ENCODE measurements at regions not wholly inside any gene's neighbourhood (a gene's known extent, or its start where the extent isn't known, plus 50 kb on each side); places are given as distances from the start of the nearest gene placed in this dataset.

DNA sequence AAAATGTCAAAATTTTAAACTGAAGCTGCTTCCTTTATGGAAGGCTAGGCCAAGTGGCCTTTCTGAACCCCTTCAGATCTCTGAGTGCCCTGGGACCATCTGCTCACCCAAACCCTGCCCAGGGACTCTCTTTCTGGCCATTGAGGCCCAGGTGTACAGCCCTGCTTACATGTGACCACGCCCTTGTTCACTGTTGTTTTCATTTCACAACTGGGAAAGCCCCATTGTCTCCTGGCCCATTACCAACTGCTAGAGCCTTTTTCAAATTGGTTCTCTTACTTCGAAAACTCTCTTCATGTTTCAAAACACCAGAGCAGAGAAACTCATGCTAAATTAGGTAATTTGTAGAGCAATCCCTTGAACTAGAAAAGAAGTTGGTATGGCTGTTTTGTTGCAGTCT, 219.5 kb upstream of the TANK start:
- Histone ChIP-seq H3K4me3 (ENCODE audit: low read depth, low read length, poor library complexity, severe bottlenecking) (no peak overlapping the region), H3K36me3 (ENCODE audit: insufficient read depth, low read length, poor library complexity, severe bottlenecking) (no peaks in the 10 kb centered on the region), H3K27me3 (replicated peaks; ENCODE audit: insufficient read depth, low read depth, low read length, poor library complexity) (no peaks in the 10 kb centered on the region), H3K4me1 (ENCODE audit: insufficient read depth, low read length, poor library complexity, severe bottlenecking) (no peaks in the 10 kb centered on the region), H3K27ac (ENCODE audit: low read depth, low read length, poor library complexity, severe bottlenecking) (no peak overlapping the region), H3K9me3 (ENCODE audit: low read depth, low read length, poor library complexity, severe bottlenecking) (no peaks in the 10 kb centered on the region)
- ChIA-PET CTCF (no interaction called here), POLR2A (ENCODE audit: low non-redundant PET) (no interaction called here)
- BruUV-seq (replicated peaks) = no TSS peak
- intact Hi-C loops (cut with micrococcal nuclease; ENCODE audit: unreplicated experiment) = no loop called here
- TF ChIP-seq, protein P1, sequence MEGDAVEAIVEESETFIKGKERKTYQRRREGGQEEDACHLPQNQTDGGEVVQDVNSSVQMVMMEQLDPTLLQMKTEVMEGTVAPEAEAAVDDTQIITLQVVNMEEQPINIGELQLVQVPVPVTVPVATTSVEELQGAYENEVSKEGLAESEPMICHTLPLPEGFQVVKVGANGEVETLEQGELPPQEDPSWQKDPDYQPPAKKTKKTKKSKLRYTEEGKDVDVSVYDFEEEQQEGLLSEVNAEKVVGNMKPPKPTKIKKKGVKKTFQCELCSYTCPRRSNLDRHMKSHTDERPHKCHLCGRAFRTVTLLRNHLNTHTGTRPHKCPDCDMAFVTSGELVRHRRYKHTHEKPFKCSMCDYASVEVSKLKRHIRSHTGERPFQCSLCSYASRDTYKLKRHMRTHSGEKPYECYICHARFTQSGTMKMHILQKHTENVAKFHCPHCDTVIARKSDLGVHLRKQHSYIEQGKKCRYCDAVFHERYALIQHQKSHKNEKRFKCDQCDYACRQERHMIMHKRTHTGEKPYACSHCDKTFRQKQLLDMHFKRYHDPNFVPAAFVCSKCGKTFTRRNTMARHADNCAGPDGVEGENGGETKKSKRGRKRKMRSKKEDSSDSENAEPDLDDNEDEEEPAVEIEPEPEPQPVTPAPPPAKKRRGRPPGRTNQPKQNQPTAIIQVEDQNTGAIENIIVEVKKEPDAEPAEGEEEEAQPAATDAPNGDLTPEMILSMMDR (conservative IDR thresholded peaks at IDR 0.05; ENCODE audit: low read depth, low read length) = no peak
- no peak for TF ChIP-seq EZH2 (IDR thresholded peaks at IDR 0.05; ENCODE audit: borderline replicate concordance, low read depth, low read length, poor library complexity, severe bottlenecking)
- no peak for DNase-seq (ENCODE audit: low spot score)

DNA sequence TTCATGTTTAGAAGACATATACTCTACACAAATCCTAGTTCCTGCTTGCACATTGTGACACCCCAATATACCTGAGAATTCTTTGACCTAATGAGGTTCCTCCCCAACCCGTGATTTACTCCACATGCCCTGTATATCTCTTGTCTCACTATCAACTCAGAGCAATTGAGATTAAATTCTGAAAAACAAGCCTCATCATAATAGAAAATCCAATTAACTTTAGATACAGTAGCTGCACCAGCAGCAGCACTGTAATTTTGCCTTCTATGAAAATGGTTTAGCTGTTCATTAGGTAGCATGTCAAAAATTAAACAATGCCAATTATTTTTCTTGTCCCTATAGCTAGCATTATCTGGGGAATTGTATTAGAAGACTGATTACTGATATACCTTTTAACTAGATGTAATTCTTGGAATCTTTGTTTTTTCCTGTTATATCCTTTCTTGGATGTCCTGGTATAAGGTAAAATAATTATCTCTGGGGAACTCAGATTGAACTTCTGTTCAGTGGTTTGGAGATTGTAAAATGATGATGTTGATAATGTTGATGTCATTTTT, 218.9 kb upstream of the TANK start:
- Histone ChIP-seq H3K4me3 (ENCODE audit: low read depth, low read length, poor library complexity, severe bottlenecking) (no peak overlapping the region), H3K27me3 (replicated peaks; ENCODE audit: insufficient read depth, low read depth, low read length, poor library complexity) (no peaks in the 10 kb centered on the region), H3K27ac (ENCODE audit: low read depth, low read length, poor library complexity, severe bottlenecking) (no peak overlapping the region), H3K4me1 (ENCODE audit: insufficient read depth, low read length, poor library complexity, severe bottlenecking) (no peaks in the 10 kb centered on the region), H3K36me3 (ENCODE audit: insufficient read depth, low read length, poor library complexity, severe bottlenecking) (no peaks in the 10 kb centered on the region), H3K9me3 (ENCODE audit: low read depth, low read length, poor library complexity, severe bottlenecking) (no peaks in the 10 kb centered on the region)
- no TSS peak for BruUV-seq (replicated peaks)
- ChIA-PET CTCF (no interaction called here), POLR2A (ENCODE audit: low non-redundant PET) (no interaction called here)
- intact Hi-C loops (cut with micrococcal nuclease; ENCODE audit: unreplicated experiment) = no loop called here
- no peak for TF ChIP-seq EZH2 (IDR thresholded peaks at IDR 0.05; ENCODE audit: borderline replicate concordance, low read depth, low read length, poor library complexity, severe bottlenecking)
- TF ChIP-seq, protein P1 (conservative IDR thresholded peaks at IDR 0.05; ENCODE audit: low read depth, low read length) = no peak
- no peak for DNase-seq (ENCODE audit: low spot score)

DNA sequence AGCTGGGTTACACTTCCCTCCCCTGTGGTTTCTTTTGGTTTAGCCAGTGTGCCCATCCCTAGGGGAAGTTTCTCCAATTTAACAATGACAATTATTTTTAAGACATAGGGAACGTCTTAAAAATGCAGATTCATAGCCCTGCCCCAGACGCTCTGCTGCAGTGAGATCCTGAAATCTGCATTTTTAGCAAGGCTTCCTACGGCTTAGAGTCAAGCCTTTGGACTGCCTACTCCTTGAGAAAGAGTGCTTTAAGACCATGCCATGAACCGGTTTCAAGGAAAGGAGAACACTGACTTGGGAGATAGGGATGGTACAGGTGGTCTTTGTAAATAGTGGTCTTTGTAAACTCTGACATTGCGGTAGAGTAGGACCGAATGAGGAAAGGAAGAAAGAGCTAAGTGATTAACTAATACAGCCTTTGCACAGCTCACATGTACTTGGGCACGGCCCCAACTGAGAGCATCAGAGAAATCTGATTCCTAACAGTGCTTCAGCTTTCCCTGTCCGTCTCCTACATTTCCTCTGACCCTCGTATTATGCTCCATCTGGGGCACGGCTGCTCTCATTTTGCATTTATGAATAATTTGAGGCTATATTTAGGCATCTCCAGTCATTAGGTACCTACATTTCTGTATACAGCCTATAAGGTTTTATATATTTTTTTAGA, 217.6 kb upstream of the TANK start:
- no peak overlapping the region for H3K27ac ChIP-seq (ENCODE audit: low read depth, low read length, poor library complexity, severe bottlenecking)
- no peak overlapping the region for H3K4me3 ChIP-seq (ENCODE audit: low read depth, low read length, poor library complexity, severe bottlenecking)
- H3K9me3 ChIP-seq (ENCODE audit: low read depth, low read length, poor library complexity, severe bottlenecking) = no peaks in the 10 kb centered on the region
- POLR2A ChIA-PET (ENCODE audit: low non-redundant PET) = no interaction called here
- no peaks in the 10 kb centered on the region for H3K27me3 ChIP-seq (replicated peaks; ENCODE audit: insufficient read depth, low read depth, low read length, poor library complexity)
- no peaks in the 10 kb centered on the region for H3K36me3 ChIP-seq (ENCODE audit: insufficient read depth, low read length, poor library complexity, severe bottlenecking)
- no peaks in the 10 kb centered on the region for H3K4me1 ChIP-seq (ENCODE audit: insufficient read depth, low read length, poor library complexity, severe bottlenecking)
- no peak for TF ChIP-seq EZH2 (IDR thresholded peaks at IDR 0.05; ENCODE audit: borderline replicate concordance, low read depth, low read length, poor library complexity, severe bottlenecking)
- TF ChIP-seq, protein P1 (conservative IDR thresholded peaks at IDR 0.05; ENCODE audit: low read depth, low read length) = no peak
- BruUV-seq (replicated peaks) = no TSS peak
- CTCF ChIA-PET = no interaction called here
- no peak for DNase-seq (ENCODE audit: low spot score)
- intact Hi-C loops (cut with micrococcal nuclease; ENCODE audit: unreplicated experiment) = no loop called here
